Daoy (cell line): ENCODE measurements at regions not wholly inside any gene's neighbourhood (a gene's known extent, or its start where the extent isn't known, plus 50 kb on each side); places are given as distances from the start of the nearest gene placed in this dataset.

Source experiments
- DNase-seq: peaks from one replicate; pipeline ENCODE4 v3.0.0-alpha.2; 2015; ENCODE audit warnings: low read depth

DNA sequence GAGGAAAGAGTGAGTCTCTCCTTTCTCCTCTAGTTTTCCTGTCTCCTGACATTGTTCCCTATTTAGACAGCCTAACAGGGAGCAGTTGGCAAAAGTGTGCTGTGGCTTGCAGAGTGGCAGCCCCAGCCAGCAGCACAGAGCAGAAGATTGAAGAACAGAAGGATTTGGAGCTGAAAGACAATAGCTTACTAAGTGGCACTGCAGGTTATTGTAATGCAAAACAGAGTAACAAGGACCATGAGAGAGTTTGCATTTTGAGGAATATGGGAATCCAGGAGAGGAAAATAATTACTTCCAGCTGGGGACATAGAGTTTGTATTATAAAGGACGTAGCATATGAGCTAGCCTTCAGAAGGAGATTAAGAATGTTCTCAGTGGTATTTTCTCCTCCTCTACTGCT lies 342.4 kb downstream of the AKAIN1 start:
- no peak for DNase-seq

- no peak for DNase-seq
Measured at GRCh38 chr18:4851301-4851976, 345.6 kb downstream of the AKAIN1 start.

- DNase-seq: no peak
Measured at GRCh38 chr18:4847056-4847455, 350.0 kb downstream of the AKAIN1 start.

DNA sequence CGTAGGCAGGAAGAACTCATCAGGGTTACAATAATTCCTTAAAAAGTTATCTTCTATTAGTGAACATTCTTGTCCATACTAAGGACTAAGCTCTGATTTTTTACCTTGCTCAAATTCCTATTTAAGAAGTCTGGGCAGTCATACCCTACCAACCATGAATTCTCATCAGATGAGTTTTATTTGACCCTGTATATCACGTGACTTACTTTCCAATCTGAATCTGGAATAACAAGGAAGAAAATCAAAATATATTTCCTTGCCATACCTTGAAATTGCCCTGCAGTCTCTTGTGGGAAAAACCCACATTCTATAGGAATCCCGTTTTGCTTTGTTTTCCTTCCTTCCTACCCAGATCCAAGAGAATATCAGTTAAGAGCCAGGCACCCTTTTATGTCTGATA lies 352.7 kb downstream of the AKAIN1 start:
- no peak for DNase-seq

DNA sequence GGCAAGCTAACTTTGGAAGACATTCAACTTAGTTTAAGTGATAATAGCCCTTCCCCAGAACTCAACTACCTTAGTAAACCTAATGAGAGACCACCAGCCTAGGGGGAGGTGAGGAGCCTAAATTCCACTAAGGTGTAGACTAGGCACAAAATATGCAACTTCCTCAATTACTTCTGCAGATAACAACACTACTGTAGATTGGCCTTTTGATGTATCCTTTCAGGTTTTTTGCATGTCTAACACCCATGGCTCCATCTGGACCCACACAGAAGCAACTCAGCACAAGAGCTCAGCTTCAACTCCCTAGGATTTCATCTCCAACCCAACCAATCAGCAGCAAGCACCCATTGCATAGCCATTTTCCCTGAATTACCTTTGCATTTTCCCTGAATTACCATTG lies 353.3 kb downstream of the AKAIN1 start:
- DNase-seq: no peak

- DNase-seq: no peak
Measured at GRCh38 chr18:4842751-4843150, 354.3 kb downstream of the AKAIN1 start.

- no peak for DNase-seq
Measured at GRCh38 chr18:4842287-4842686, 354.8 kb downstream of the AKAIN1 start.

- no peak for DNase-seq
Measured at GRCh38 chr18:4839639-4840038, 357.4 kb downstream of the AKAIN1 start.

DNA sequence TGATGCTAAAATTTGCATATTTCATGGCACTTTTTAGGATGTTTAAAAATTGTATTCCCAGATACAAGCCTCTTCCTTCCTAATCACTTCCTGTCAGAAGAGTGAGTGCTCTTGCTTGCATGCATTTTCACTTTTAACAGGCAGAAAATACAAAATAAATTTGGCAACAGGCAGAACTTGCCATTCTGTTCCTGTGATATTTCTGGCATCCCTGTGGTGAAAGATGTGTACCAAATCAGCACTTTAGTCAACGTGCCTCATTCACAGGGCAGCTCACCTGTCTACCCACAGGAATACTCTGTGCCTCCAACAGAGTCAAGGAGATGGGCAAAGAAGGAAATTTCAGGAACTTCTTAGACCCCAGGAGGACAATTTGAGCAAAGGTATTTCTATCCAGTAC lies 360.9 kb downstream of the AKAIN1 start:
- DNase-seq: no peak

DNA sequence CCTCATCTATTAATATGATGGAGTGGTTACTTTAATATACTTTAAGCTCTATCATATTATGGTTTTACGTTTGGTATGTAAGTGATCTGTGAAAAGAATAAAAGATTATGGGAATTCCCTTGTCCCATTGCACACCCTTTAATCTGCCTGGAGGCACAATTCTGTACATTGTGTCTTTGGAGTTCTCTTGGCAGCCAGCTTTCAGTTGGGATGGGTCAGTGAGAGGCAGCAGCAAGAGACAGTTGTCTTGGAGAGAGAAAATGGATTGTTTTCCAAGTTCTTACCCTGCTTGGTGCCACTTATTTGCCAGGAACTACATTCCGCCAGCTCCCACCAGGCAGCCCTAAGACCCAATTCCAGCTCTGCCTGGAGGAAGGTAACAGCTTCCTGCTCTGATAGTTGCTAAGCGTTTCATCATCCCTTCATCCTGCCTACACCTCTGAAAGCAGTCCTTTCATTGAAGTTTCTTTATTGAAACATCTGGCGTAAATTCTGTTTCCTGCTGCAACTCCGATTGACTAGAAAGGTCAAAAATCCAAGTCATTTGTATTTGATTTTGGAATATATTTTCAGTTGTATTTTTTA lies 365.2 kb downstream of the AKAIN1 start:
- DNase-seq: no peak

DNA sequence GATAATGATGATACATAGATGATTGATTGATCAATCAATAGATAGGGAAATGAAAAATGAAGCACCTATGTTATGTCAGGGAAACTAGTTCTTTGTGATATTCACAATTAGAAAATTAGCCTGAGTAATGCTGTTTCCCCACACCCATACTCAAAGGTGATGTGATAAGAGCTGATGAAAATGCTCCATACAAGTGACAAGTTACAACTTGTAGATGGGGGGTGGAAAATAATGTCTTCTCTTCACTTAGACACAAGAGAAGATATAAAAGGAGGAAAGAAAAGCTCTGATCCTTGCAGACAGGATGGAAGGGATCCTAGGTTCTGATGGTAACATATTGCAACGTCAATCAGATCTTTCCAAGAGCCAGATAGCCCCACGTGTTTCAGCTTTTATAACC lies 365.9 kb downstream of the AKAIN1 start:
- no peak for DNase-seq

DNA sequence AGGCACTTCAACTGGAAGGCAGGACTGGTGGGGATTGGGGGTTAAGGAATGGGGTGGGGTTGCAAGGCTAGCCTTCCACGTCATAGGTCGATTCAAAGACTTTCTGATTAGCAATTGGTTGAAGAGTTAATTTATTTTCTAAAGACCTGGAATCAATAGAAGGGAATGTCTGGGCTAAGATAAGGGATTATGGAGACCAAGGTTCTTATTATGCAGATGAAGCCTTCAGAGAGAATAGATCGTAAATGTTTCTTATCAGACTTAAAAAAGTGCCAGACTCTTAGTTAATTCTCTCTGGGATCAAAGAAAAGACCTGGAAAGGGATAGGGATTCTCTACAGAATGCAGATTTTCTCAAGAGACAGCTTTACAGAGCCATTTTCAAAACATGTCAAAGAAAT lies 368.0 kb upstream of the DLGAP1 start:
- no peak for DNase-seq

DNA sequence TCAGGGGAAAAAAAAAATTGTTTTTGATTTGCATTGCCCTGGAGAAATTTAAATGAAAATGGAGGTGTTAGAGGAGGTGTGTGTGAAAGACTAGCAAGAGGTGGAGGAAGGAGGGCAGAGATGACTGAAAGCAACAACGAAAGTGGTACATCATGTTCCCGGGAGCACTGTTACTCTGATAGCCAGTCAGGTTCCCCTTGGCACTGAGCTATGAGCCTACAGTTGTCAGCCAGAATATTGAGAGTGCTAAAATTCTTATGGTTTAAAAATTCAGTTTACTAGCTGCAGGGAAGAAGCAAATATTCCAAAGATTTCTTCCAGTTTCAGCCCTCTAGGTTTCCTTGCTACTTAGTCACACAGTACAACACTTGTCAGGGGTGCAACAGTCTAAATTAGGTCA lies 366.7 kb upstream of the DLGAP1 start:
- no peak for DNase-seq

- no peak for DNase-seq
Measured at GRCh38 chr18:4817665-4818064, 362.6 kb upstream of the DLGAP1 start.

GRCh38 chr18:4813708-4814107 lies 358.6 kb upstream of the DLGAP1 start:
- DNase-seq: no peak

- peak; percentile 1 for DNase-seq
Measured at GRCh38 chr18:4808891-4809290, 353.8 kb upstream of the DLGAP1 start.

GRCh38 chr18:4807604-4808293 lies 352.6 kb upstream of the DLGAP1 start:
- peak; percentile 41 for DNase-seq

- DNase-seq: no peak
Measured at GRCh38 chr18:4806331-4806730, 351.2 kb upstream of the DLGAP1 start.

DNA sequence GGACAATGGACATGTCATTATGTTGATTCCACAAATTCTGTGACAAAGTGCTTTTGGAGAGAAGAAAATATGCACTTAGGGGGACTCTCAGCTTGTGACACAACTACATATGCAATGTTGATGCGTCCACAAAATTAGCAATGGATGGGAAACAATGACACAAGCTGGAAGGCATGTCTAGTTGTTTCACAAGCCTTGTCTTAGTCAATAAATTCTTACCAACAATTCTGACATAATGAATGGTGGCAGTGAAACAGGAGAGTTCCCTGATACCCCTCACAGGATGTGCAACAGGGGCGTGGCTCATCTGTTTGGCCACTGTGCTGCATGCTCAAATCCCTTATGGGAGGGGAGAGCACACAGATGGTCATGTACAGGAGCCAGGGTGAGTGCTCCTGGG lies 347.2 kb upstream of the DLGAP1 start:
- DNase-seq: no peak

DNA sequence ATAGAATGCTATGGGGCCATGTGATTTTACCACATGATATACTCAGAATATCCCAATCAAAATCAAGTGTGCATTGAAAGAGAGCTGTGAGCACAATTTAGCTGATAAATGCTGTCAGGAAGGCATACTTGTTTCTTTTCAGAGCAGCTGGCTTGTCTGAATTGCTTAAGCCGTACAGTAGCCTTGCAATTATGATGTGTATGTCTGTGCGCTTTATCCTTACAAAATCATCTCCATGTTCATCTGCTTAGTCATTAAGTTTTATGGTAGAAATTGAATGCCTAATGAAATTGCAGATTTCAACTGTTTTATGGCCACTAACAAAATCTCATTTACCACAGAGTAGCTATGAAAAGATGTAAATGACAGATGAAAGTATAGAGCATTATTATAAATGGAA lies 346.0 kb upstream of the DLGAP1 start:
- no peak for DNase-seq

DNA sequence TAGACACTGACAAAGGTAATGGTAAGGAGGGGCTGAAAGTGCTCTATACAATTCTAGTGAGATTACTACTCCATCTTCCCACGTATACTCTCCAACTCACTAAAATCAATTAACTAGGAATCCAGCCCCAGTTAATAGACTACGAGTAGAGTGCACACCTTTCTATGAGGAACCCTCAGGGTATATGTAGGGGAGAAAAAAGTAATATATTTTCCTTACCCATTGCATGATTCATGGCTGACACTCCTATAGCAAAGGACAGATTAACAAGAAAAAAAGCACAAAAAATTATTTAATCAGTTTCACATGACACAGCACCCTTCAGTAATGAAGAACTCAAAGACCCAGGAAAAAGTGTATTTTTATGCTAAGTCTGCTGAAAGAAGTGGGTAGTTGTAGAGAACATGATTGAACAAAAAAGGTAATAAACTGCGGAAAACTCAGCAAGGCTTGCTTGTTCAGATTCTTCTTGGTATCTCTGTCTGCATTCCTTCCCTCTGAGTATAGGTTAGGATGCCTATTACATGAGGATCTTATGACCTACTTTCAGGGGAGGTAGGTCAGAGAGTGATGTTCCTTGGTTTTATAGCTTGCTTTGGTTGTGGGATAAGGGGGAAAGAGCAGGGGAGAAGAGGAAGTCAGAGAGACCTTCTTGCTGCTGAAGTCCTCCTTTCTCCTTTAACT lies 342.0 kb upstream of the DLGAP1 start:
- DNase-seq: peak; percentile 1

DNA sequence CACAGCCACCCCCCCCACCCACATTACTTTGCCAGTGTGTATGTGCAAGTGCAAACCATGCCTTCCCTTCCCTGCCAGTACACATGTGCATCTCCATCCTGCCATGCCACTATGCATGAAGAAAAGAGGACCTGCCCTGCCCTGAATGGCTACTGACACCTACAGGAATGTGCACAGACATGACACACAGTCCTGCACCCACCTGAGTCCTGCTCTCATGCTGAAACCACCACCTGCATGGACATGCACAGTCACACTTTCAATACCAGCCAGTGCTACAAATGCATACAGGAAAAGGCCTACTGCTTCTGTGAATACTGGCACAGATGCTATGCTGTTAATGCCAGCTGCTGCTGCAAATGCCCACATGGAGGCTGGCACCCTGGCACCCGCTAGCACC lies 334.4 kb upstream of the DLGAP1 start:
- DNase-seq: no peak

DNA sequence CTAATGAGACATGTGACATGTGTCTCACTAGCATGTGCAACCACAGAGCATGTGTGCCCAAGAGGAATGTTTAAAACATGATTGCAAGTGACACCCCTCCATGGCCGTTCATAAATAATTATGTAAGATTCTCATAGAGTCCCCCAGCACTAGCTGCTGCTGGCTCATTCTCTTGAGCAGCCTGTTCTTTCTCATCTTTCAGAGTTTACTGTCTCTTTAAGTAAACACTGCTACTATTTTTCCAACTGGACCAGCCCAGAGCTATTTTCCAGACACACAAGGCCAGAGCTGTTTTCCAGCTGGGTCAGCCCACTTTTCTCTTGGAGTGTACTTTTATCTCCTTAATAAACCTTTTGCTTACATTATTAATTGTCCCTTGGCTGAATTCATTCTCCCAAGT lies 326.8 kb upstream of the DLGAP1 start:
- no peak for DNase-seq
